ENCODE measurements at regions not wholly inside any gene's neighbourhood (a gene's known extent, or its start where the extent isn't known, plus 50 kb on each side); places are given as distances from the start of the nearest gene placed in this dataset.

- no peak for TF ChIP-seq ELK1 (IDR thresholded peaks at IDR 0.05; ENCODE audit: low read depth, low read length)
- TF ChIP-seq MYC (IDR thresholded peaks at IDR 0.05; ENCODE audit: borderline replicate concordance, low read length): no peak
- no peak for TF ChIP-seq HOXA7 (CRISPR knock-in tag; IDR thresholded peaks at IDR 0.05)
- TF ChIP-seq CTCF (IDR thresholded peaks at IDR 0.05): no peak
- no peak for TF ChIP-seq RAD21 (conservative IDR thresholded peaks at IDR 0.05 in 1 of 2, IDR thresholded peaks at IDR 0.05 in 1 of 2)
These were observed 215.1 kb downstream of the PTPRU start for GRCh38 chr1:29451368-29451892.
